ENCODE measurements at regions not wholly inside any gene's neighbourhood (a gene's known extent, or its start where the extent isn't known, plus 50 kb on each side); places are given as distances from the start of the nearest gene placed in this dataset.
"Not testable (repeated sequence)": the region's sequence is repeated elsewhere in the genome, so short reads cannot be mapped to it uniquely, and the experiment has no call there.

DNA sequence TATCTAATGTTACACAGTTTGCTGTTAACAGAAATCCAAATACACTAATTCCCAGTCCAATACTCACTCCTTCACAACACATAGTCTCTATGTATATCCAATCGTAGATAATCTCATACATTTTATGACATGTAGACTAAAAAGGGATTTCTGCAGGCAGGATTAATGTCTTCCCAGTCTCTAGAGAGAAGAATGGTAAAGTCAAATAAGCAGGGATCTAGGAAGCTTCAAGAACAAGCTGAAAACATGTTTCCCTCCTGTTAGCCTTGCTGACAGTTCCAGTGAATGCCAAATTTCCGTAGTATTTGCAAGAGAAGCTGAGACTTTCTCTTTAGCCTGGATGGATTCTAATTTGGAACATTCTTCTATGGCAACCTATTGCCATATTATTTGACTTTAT is 500.1 kb downstream of the IGSF11 start:
- H3K4me3 ChIP-seq (ENCODE audit: low read depth, low read length), result no peak overlapping the region
- no peak for DNase-seq (ENCODE audit: low read depth)
- TF ChIP-seq, protein P1, sequence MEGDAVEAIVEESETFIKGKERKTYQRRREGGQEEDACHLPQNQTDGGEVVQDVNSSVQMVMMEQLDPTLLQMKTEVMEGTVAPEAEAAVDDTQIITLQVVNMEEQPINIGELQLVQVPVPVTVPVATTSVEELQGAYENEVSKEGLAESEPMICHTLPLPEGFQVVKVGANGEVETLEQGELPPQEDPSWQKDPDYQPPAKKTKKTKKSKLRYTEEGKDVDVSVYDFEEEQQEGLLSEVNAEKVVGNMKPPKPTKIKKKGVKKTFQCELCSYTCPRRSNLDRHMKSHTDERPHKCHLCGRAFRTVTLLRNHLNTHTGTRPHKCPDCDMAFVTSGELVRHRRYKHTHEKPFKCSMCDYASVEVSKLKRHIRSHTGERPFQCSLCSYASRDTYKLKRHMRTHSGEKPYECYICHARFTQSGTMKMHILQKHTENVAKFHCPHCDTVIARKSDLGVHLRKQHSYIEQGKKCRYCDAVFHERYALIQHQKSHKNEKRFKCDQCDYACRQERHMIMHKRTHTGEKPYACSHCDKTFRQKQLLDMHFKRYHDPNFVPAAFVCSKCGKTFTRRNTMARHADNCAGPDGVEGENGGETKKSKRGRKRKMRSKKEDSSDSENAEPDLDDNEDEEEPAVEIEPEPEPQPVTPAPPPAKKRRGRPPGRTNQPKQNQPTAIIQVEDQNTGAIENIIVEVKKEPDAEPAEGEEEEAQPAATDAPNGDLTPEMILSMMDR (conservative IDR thresholded peaks at IDR 0.05; ENCODE audit: low read depth, low read length), result no peak

- H3K4me3 ChIP-seq (ENCODE audit: low read depth, low read length), result no peak overlapping the region
- no peak for DNase-seq (ENCODE audit: low read depth)
- TF ChIP-seq, protein P1 (conservative IDR thresholded peaks at IDR 0.05; ENCODE audit: low read depth, low read length), result no peak
Observed at GRCh38 chr3:118536764-118537163, 497.9 kb downstream of the IGSF11 start.

- no peak for DNase-seq (ENCODE audit: low read depth)
- TF ChIP-seq, protein P1 (conservative IDR thresholded peaks at IDR 0.05; ENCODE audit: low read depth, low read length), result no peak
- H3K4me3 ChIP-seq (ENCODE audit: low read depth, low read length), result no peak overlapping the region
Observed at GRCh38 chr3:118537454-118537853, 497.2 kb downstream of the IGSF11 start.

DNA sequence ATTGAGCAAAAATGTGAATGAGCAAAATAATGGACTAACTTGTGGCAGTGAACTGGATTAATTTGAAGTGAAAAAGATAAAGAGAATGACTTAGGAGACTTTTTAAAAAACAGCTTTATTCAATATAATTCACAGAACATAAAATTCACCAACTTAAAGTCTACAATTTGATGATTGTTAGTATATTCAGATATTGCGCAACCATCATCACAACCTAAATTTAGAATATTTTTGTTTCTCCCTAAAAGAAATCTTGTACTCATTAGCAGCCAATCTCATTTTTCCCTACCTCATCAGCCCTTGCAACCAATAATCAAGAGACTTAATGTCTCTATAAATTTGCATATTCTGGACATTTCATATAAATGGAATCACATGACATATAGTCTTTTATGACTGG is 496.5 kb downstream of the IGSF11 start:
- no peak overlapping the region for H3K4me3 ChIP-seq (ENCODE audit: low read depth, low read length)
- TF ChIP-seq, protein P1 (conservative IDR thresholded peaks at IDR 0.05; ENCODE audit: low read depth, low read length), result no peak
- no peak for DNase-seq (ENCODE audit: low read depth)

DNA sequence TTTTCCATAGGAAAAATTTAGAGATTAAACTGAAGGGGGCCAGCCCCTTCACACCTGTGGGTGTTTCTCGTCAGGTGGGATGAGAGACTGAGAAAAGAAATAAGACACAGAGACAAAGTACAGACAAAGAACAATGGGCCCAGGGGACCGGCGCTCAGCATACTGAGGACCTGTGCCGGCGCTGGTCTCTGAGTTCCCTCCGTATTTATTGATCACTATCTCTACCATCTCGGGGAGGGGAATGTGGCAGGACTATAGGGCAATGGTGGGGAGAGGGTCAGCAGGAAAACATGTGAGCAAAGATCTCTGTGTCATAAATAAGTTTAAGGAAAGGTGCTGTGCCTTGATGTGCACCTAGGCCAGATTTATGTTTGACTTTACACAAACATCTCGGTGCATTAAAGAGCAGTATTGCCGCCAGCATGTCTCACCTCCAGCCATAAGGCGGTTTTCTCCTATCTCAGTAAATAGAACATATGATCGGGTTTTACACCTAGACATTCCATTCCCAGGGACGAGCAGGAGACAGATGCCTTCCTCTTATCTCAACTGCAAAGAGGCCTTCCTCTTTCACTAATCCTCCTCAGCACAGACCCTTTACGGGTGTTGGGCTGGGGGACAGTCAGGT is 494.7 kb downstream of the IGSF11 start:
- not testable (repeated sequence) for DNase-seq (ENCODE audit: low read depth); H3K4me3 ChIP-seq (ENCODE audit: low read depth, low read length)

DNA sequence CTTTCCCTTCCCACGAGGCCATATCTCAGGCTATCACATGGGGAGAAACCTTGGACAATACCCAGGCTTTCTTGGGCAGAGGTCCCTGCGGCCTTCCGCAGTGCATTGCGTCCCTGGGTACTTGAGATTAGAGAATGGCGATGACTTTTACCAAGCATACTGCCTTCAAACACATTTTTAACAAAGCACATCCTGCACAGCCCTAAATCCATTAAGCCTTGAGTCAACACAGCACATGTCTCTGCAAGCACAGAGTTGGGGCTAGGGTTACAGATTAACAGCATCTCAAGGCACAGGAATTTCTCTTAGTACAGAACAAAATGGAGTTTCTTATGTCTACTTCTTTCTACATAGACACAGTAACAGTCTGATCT is 494.2 kb downstream of the IGSF11 start:
- not testable (repeated sequence) for DNase-seq (ENCODE audit: low read depth); H3K4me3 ChIP-seq (ENCODE audit: low read depth, low read length)

DNA sequence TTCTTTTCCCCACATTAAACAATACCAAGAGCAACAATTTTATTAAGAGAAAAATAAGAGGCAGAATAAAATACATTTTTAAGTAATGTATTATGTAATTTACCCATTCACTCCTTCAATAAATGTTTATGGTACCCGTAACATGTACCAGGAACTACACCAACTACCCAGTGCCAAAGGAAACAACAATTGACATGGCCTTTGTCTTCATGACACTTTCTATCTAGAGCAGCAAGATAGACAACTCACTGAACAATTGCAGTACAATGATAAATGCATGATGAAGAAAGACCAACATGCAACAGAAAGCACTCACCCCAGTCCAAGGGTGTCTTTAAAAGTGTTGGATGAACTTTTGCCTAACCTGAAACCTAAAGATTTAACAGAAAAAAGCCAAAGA is 493.8 kb downstream of the IGSF11 start:
- no peak for DNase-seq (ENCODE audit: low read depth)
- H3K4me3 ChIP-seq (ENCODE audit: low read depth, low read length), result no peak overlapping the region
- TF ChIP-seq, protein P1 (conservative IDR thresholded peaks at IDR 0.05; ENCODE audit: low read depth, low read length), result no peak

DNA sequence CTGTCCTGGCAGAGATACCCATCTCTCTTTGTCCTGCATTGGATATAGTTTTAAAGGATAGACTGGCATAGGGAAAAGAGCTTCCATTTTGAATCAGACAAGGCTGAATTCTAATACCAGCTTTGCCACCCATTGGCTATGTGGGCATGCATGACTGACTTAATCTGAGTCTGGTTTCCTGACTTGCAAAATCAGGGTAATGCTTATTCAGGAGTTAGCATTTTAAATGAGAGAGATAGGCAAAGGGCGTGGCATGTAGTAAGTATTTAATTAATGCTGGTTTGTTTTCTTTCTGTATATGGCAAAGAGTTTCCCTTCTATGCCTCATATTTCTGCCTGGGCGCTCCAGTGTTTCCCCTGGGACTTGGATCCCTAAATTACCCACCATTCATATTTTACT is 492.9 kb downstream of the IGSF11 start:
- no peak overlapping the region for H3K4me3 ChIP-seq (ENCODE audit: low read depth, low read length)
- TF ChIP-seq, protein P1 (conservative IDR thresholded peaks at IDR 0.05; ENCODE audit: low read depth, low read length), result no peak
- no peak for DNase-seq (ENCODE audit: low read depth)

Data from choroid plexus epithelial cell (primary cell).